ENCODE measurements at regions not wholly inside any gene's neighbourhood (a gene's known extent, or its start where the extent isn't known, plus 50 kb on each side); places are given as distances from the start of the nearest gene placed in this dataset.

DNA sequence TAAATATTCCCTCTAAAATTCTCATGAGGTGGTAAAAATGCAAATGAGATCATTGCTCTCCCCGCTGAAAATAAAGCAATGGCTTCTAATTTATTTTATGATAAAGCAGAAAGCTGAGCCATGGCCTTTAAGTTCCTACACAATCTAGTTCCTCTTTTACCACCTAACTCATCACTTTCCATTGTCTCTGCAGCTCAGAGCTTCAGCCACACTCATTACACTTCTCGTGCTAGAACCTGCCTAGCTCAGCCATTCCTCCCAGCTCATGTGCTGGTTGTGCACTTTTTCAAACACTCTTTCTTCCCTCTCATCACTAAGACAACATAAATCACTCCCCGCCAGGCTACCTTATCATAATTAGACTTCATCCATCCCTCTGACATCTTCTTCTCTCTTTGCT, 1112.1 kb upstream of the PRKX start:
- no peaks in the 10 kb centered on the region for H3K9me2 ChIP-seq (ENCODE audit: low read depth, low read length)
- no peak overlapping the region for H3K4me3 ChIP-seq (ENCODE audit: low read depth, low read length, poor library complexity, severe bottlenecking)
- H3K4me2 ChIP-seq (ENCODE audit: low read length): no peak overlapping the region
- no peaks in the 10 kb centered on the region for H3K27me3 ChIP-seq (ENCODE audit: insufficient read depth, low read length)
- H3K9ac ChIP-seq (ENCODE audit: low read length): no peak overlapping the region
- H3K27ac ChIP-seq (ENCODE audit: low read depth, low read length, poor library complexity, severe bottlenecking): no peak overlapping the region
- H3K4me1 ChIP-seq (ENCODE audit: insufficient read depth, low read length, severe bottlenecking): no peaks in the 10 kb centered on the region
- no peaks in the 10 kb centered on the region for H3K79me2 ChIP-seq (ENCODE audit: insufficient read depth, low read length)
- TF ChIP-seq EZH2 (IDR thresholded peaks at IDR 0.05; ENCODE audit: borderline replicate concordance, low read length) (no peak), CTCF (IDR thresholded peaks at IDR 0.05; ENCODE audit: low read length) (no peak)
- H3K9me3 ChIP-seq (ENCODE audit: low read length): no peaks in the 10 kb centered on the region
- no peaks in the 10 kb centered on the region for H4K20me1 ChIP-seq (ENCODE audit: insufficient read depth, low read length)
- no peaks in the 10 kb centered on the region for H3F3A ChIP-seq (ENCODE audit: insufficient read depth, low read length)
- no peak overlapping the region for H2AFZ ChIP-seq (ENCODE audit: low read length)
- no peaks in the 10 kb centered on the region for H3K36me3 ChIP-seq (ENCODE audit: insufficient read depth, low read length)

DNA sequence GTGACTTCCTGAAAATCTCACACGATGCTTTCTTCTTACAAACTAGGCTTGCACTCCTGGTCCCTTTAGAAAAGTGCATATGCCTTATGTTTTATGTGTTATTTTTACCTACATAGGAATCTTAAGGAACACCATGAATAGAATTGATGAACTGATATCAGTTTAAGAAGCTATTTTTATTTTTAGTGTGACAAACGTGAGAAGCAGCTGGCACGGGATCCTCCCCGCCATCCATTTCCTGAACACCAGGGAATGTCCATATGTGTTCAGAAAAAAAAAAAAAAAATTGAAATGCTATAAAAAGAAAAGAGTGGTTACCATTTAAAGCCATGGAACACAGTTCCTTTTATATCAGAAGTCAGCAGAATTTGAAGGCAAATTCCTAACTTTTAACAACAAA, 1096.1 kb upstream of the PRKX start:
- Histone ChIP-seq H3K4me2 (ENCODE audit: low read length) (no peak overlapping the region), H3K9ac (ENCODE audit: low read length) (no peak overlapping the region), H4K20me1 (ENCODE audit: insufficient read depth, low read length) (no peaks in the 10 kb centered on the region), H3K27ac (ENCODE audit: low read depth, low read length, poor library complexity, severe bottlenecking) (no peak overlapping the region), H3K4me3 (ENCODE audit: low read depth, low read length, poor library complexity, severe bottlenecking) (no peak overlapping the region), H3K4me1 (ENCODE audit: insufficient read depth, low read length, severe bottlenecking) (no peaks in the 10 kb centered on the region), H2AFZ (ENCODE audit: low read length) (no peak overlapping the region), H3F3A (ENCODE audit: insufficient read depth, low read length) (no peaks in the 10 kb centered on the region), H3K79me2 (ENCODE audit: insufficient read depth, low read length) (no peaks in the 10 kb centered on the region), H3K9me2 (ENCODE audit: low read depth, low read length) (no peaks in the 10 kb centered on the region), H3K36me3 (ENCODE audit: insufficient read depth, low read length) (no peaks in the 10 kb centered on the region), H3K9me3 (ENCODE audit: low read length) (no peaks in the 10 kb centered on the region), H3K27me3 (ENCODE audit: insufficient read depth, low read length) (no peaks in the 10 kb centered on the region)
- TF ChIP-seq EZH2 (IDR thresholded peaks at IDR 0.05; ENCODE audit: borderline replicate concordance, low read length): no peak
- no peak for TF ChIP-seq CTCF (IDR thresholded peaks at IDR 0.05; ENCODE audit: low read length)

GRCh38 chrX:4805502-4805901, 1092.1 kb upstream of the PRKX start:
- Histone ChIP-seq H3F3A (ENCODE audit: insufficient read depth, low read length) (no peaks in the 10 kb centered on the region), H3K36me3 (ENCODE audit: insufficient read depth, low read length) (no peaks in the 10 kb centered on the region), H3K9ac (ENCODE audit: low read length) (no peak overlapping the region), H3K27ac (ENCODE audit: low read depth, low read length, poor library complexity, severe bottlenecking) (no peak overlapping the region), H3K4me2 (ENCODE audit: low read length) (no peak overlapping the region), H3K27me3 (ENCODE audit: insufficient read depth, low read length) (no peaks in the 10 kb centered on the region), H2AFZ (ENCODE audit: low read length) (no peak overlapping the region), H3K79me2 (ENCODE audit: insufficient read depth, low read length) (no peaks in the 10 kb centered on the region), H3K9me3 (ENCODE audit: low read length) (no peaks in the 10 kb centered on the region), H3K9me2 (ENCODE audit: low read depth, low read length) (no peaks in the 10 kb centered on the region), H3K4me3 (ENCODE audit: low read depth, low read length, poor library complexity, severe bottlenecking) (no peak overlapping the region), H3K4me1 (ENCODE audit: insufficient read depth, low read length, severe bottlenecking) (no peaks in the 10 kb centered on the region), H4K20me1 (ENCODE audit: insufficient read depth, low read length) (no peaks in the 10 kb centered on the region)
- no peak for TF ChIP-seq CTCF (IDR thresholded peaks at IDR 0.05; ENCODE audit: low read length)
- TF ChIP-seq EZH2 (IDR thresholded peaks at IDR 0.05; ENCODE audit: borderline replicate concordance, low read length): no peak

Measured in OCI-LY1 (cell line).